H1 (cell line): ENCODE measurements at regions not wholly inside any gene's neighbourhood (a gene's known extent, or its start where the extent isn't known, plus 50 kb on each side); places are given as distances from the start of the nearest gene placed in this dataset.
A peak's percentile ranks its signal among the peaks of the same experiment; 100 is the strongest.
"Not testable (repeated sequence)": the region's sequence is repeated elsewhere in the genome, so short reads cannot be mapped to it uniquely, and the experiment has no call there.

Experiments used
- CTCF ChIA-PET: fragments of 300-600 bp; sonication (Branson Sonifier 250); formaldehyde crosslinking; loops from one replicate; lab custom pipeline; 2021; ENCODE audit not compliant: partially characterized antibody; lab: Charles Lee
- POLR2A ChIA-PET: fragments of 300-600 bp; sonication (Branson Sonifier 250); formaldehyde crosslinking; loops from one replicate; lab custom pipeline; 2021; ENCODE audit warnings: inconsistent platforms; ENCODE audit not compliant: partially characterized antibody; lab: Charles Lee
- DNase-seq, 2 experiments: peaks; one replicate each; pipeline versions ENCODE4 v3.0.0 to v3.0.0-alpha.2; 2010 to 2022; ENCODE audit warnings: low spot score in 2 of 2, low read depth in 1 of 2, mixed read lengths in 1 of 2
- FAIRE-seq: peaks from 2 replicates; lab custom pipeline; 2011; peaks lifted over from hg19 to GRCh38; lab: Jason Lieb, UNC
- H2AFZ ChIP-seq: 2 replicates; pipeline ENCODE4 v1.8.1; 2012; ENCODE audit warnings: low read length, inconsistent platforms
- H2AK5ac ChIP-seq: 2 replicates; pipeline ENCODE4 v1.6.1; 2013; ENCODE audit warnings: low read depth, low read length
- H2BK120ac ChIP-seq: replicated peaks from 2 replicates; pipeline ENCODE3; 2013; ENCODE audit warnings: low read depth, low read length, inconsistent platforms
- H2BK12ac ChIP-seq: 2 replicates; pipeline ENCODE4 v1.6.1; 2013; ENCODE audit warnings: low read depth, low read length
- H2BK15ac ChIP-seq: 2 replicates; pipeline ENCODE4 v1.6.1; 2013; ENCODE audit warnings: low read length
- H2BK20ac ChIP-seq: 2 replicates; pipeline ENCODE4 v1.6.1; 2013; ENCODE audit warnings: low read length
- H2BK5ac ChIP-seq: 2 replicates; pipeline ENCODE4 v1.6.1; 2013; ENCODE audit warnings: low read depth, low read length
- H3K14ac ChIP-seq: 2 replicates; pipeline ENCODE4 v1.6.1; 2013; ENCODE audit warnings: inconsistent platforms; ENCODE audit not compliant: insufficient read length
- H3K18ac ChIP-seq: 2 replicates; pipeline ENCODE4 v1.6.1; 2013; ENCODE audit warnings: low read length; ENCODE audit errors: extremely low read depth
- H3K23ac ChIP-seq: 2 replicates; pipeline ENCODE4 v1.6.1; 2013; ENCODE audit warnings: inconsistent platforms; ENCODE audit not compliant: insufficient read length
- H3K23me2 ChIP-seq: 2 replicates; pipeline ENCODE4 v1.6.1; 2013; ENCODE audit warnings: low read depth, low read length
- H3K27ac ChIP-seq: 2 replicates; pipeline ENCODE4 v1.6.1; 2011; ENCODE audit warnings: low read depth, low read length, inconsistent platforms
- H3K27me3 ChIP-seq, 4 experiments: replicated peaks in 1 of 4; 1 replicate in 1 of 4; 2 replicates in 3 of 4; pipeline versions ENCODE4 v1.6.1 to v1.8.1; 2011 to 2013; ENCODE audit warnings: low read length in 3 of 4, mild to moderate bottlenecking in 3 of 4, inconsistent platforms in 2 of 4, mixed read lengths in 2 of 4, moderate library complexity in 1 of 4; ENCODE audit not compliant: control insufficient read depth in 3 of 4, insufficient read depth in 3 of 4; ENCODE audit errors: extremely low read depth in 1 of 4
- H3K36me3 ChIP-seq, 4 experiments: 2 replicates each; pipeline versions ENCODE4 v1.6.1 to v1.8.1; 2011 to 2013; ENCODE audit warnings: mild to moderate bottlenecking in 4 of 4, low read length in 3 of 4, moderate library complexity in 2 of 4, control low read depth in 1 of 4, inconsistent platforms in 1 of 4; ENCODE audit not compliant: insufficient read depth in 4 of 4, control insufficient read depth in 2 of 4
- H3K4ac ChIP-seq: replicated peaks from 2 replicates; pipeline ENCODE3; 2013; ENCODE audit warnings: low read length, low read depth, mixed read lengths, inconsistent platforms; ENCODE audit not compliant: insufficient read length
- H3K4me1 ChIP-seq, 4 experiments: replicated peaks in 1 of 4; 1 replicate in 1 of 4; 2 replicates in 3 of 4; pipeline versions ENCODE4 v1.6.1 to v1.8.1; 2011 to 2013; ENCODE audit warnings: low read length in 3 of 4, inconsistent platforms in 2 of 4, mixed read lengths in 1 of 4; ENCODE audit not compliant: insufficient read depth in 4 of 4, control insufficient read depth in 3 of 4
- H3K4me2 ChIP-seq, 2 experiments: 2 replicates each; pipeline versions ENCODE4 v1.6.1 to v1.8.1; 2011 to 2013; ENCODE audit warnings: low read depth in 2 of 2, low read length in 2 of 2, control low read depth in 1 of 2, inconsistent platforms in 1 of 2, mild to moderate bottlenecking in 1 of 2; ENCODE audit not compliant: insufficient read depth in 1 of 2
- H3K4me3 ChIP-seq, 4 experiments: fragments of 200-600, 300-600 bp in 1 of 4; sonication (generic), shearing (Covaris generic), sonication (Bioruptor Twin) in 1 of 4; 2 replicates each; pipeline versions ENCODE4 v1.5.1 to v1.8.1; 2011 to 2016; ENCODE audit warnings: low read length in 4 of 4, low read depth in 3 of 4, control low read depth in 2 of 4, inconsistent platforms in 2 of 4, mild to moderate bottlenecking in 2 of 4, mixed read lengths in 1 of 4, moderate library complexity in 1 of 4; ENCODE audit not compliant: insufficient read depth in 2 of 4; ENCODE audit errors: extremely low read depth in 1 of 4
- H3K56ac ChIP-seq: replicated peaks from 2 replicates; pipeline ENCODE3; 2013; ENCODE audit warnings: low read depth, mild to moderate bottlenecking, mixed read lengths, low read length, inconsistent platforms; ENCODE audit not compliant: insufficient read length
- H3K79me1 ChIP-seq: 2 replicates; pipeline ENCODE4 v1.6.1; 2013; ENCODE audit warnings: low read depth, low read length, control low read depth
- H3K79me2 ChIP-seq, 2 experiments: 2 replicates each; pipeline versions ENCODE4 v1.6.1 to v1.8.1; 2012 to 2013; ENCODE audit warnings: low read length in 2 of 2, mild to moderate bottlenecking in 2 of 2, inconsistent platforms in 1 of 2; ENCODE audit not compliant: insufficient read depth in 2 of 2, control insufficient read depth in 1 of 2
- H3K9ac ChIP-seq, 4 experiments: replicated peaks in 1 of 4; 1 replicate in 1 of 4; 2 replicates in 3 of 4; pipeline versions ENCODE4 v1.6.1 to v1.8.1; 2011 to 2013; ENCODE audit warnings: low read depth in 3 of 4, low read length in 3 of 4, control low read depth in 2 of 4, mild to moderate bottlenecking in 2 of 4, moderate library complexity in 2 of 4, inconsistent platforms in 1 of 4; ENCODE audit errors: extremely low read depth in 1 of 4
- H3K9me3 ChIP-seq, 2 experiments: 2 replicates each; pipeline versions ENCODE4 v1.6.1 to v1.8.1; 2012 to 2013; ENCODE audit warnings: mild to moderate bottlenecking in 2 of 2, moderate library complexity in 2 of 2, control low read depth in 1 of 2, inconsistent platforms in 1 of 2, low read depth in 1 of 2, low read length in 1 of 2, mixed read lengths in 1 of 2; ENCODE audit not compliant: insufficient read depth in 2 of 2
- H4K20me1 ChIP-seq, 2 experiments: replicated peaks in 1 of 2; 2 replicates each; pipeline versions ENCODE3 to v1.8.1; 2011 to 2013; ENCODE audit warnings: inconsistent platforms in 2 of 2, low read length in 2 of 2, mild to moderate bottlenecking in 1 of 2; ENCODE audit not compliant: insufficient read depth in 2 of 2, control insufficient read depth in 1 of 2
- H4K5ac ChIP-seq: 2 replicates; pipeline ENCODE4 v1.6.1; 2013; ENCODE audit warnings: low read length, low read depth, mixed read lengths, inconsistent platforms; ENCODE audit not compliant: insufficient read length
- H4K8ac ChIP-seq: 2 replicates; pipeline ENCODE4 v1.8.0; 2013; ENCODE audit warnings: mild to moderate bottlenecking, moderate library complexity, low read length, inconsistent platforms; ENCODE audit not compliant: insufficient read depth; ENCODE audit errors: extremely low read depth
- H4K91ac ChIP-seq: replicated peaks from 2 replicates; pipeline ENCODE3; 2013; ENCODE audit warnings: low read length, mixed read lengths, inconsistent platforms; ENCODE audit not compliant: insufficient read length
- JUND ChIP-seq: IDR thresholded peaks from 2 replicates; pipeline ENCODE4 v1.6.1; 2011; ENCODE audit warnings: mild to moderate bottlenecking, improper control_type of control experiment, low read length
- RFX5 ChIP-seq: IDR thresholded peaks from 2 replicates; pipeline ENCODE4 v1.6.1; 2011; ENCODE audit warnings: low read depth, low read length, improper control_type of control experiment, borderline replicate concordance
- SIN3A ChIP-seq, 2 experiments: IDR thresholded peaks in 1 of 2; conservative IDR thresholded peaks in 1 of 2; 2 replicates each; pipeline ENCODE4 v1.6.1; 2011 to 2012; ENCODE audit warnings: low read length in 2 of 2, improper control_type of control experiment in 1 of 2, low read depth in 1 of 2, mild to moderate bottlenecking in 1 of 2
- SIRT6 ChIP-seq: IDR thresholded peaks from one replicate; pipeline ENCODE4 v1.7.1; 2012; ENCODE audit warnings: low read length, inconsistent platforms
- SP2 ChIP-seq: IDR thresholded peaks from 2 replicates; pipeline ENCODE4 v1.6.1; 2012; ENCODE audit warnings: mild to moderate bottlenecking, low read length, inconsistent platforms
- TBP ChIP-seq: IDR thresholded peaks from 2 replicates; pipeline ENCODE4 v1.6.1; 2011; ENCODE audit warnings: low read depth, low read length, improper control_type of control experiment
- USF2 ChIP-seq: IDR thresholded peaks from 2 replicates; pipeline ENCODE4 v1.6.1; 2011; ENCODE audit warnings: low read length, improper control_type of control experiment
- WGBS, 2 experiments: shearing (Covaris generic) in 1 of 2; methylation state at CpG; one replicate each; pipeline versions ENCODE4 v1.1.6 to v1.1.7; 2013 to 2015; ENCODE audit warnings: low lambda C conversion rate in 2 of 2, mixed read lengths in 2 of 2, inconsistent platforms in 1 of 2, low coverage in 1 of 2, missing lambda C conversion rate in 1 of 2; ENCODE audit not compliant: insufficient replicate concordance in 2 of 2, insufficient coverage in 1 of 2, insufficient read length in 1 of 2; ENCODE audit errors: extremely low coverage in 1 of 2, missing lambda C conversion rate in 1 of 2; 5-methylcytosine and 5-hydroxymethylcytosine counted together

GRCh38 chr2:179373816-179374215 lies 109.2 kb upstream of the SESTD1 start (continued):
- TF ChIP-seq JUND (no peak), RFX5 (no peak), SIRT6 (no peak), TBP (no peak), USF2 (no peak), SIN3A (conservative IDR thresholded peaks at IDR 0.05 in 1 of 2, IDR thresholded peaks at IDR 0.05 in 1 of 2; ENCODE audit: low read depth in 1 of 2, low read length in 2 of 2) (no peak), SP2 (no peak)

GRCh38 chr2:179365561-179365960 lies 100.9 kb upstream of the SESTD1 start:
- H3K9me3 ChIP-seq, H3K79me1 ChIP-seq, H3K4ac ChIP-seq, H2BK15ac ChIP-seq, H3K14ac ChIP-seq, H3K18ac ChIP-seq, H4K91ac ChIP-seq, H2BK5ac ChIP-seq, H4K8ac ChIP-seq, H3K4me3 ChIP-seq, H2BK120ac ChIP-seq, H3K23ac ChIP-seq, DNase-seq, H2BK12ac ChIP-seq, H2AK5ac ChIP-seq, H3K4me2 ChIP-seq, H3K27me3 ChIP-seq, POLR2A ChIA-PET, H3K4me1 ChIP-seq, H3K9ac ChIP-seq, H3K56ac ChIP-seq, H3K23me2 ChIP-seq, H2BK20ac ChIP-seq, FAIRE-seq, H3K36me3 ChIP-seq, H3K27ac ChIP-seq, H4K5ac ChIP-seq, H3K79me2 ChIP-seq, H4K20me1 ChIP-seq: not testable (repeated sequence)
- CTCF ChIA-PET = interaction anchor here (1.5 kb wide), 1 partner anchor 45 kb away, joined by 4 read pairs; no protein-coding TSS in a partner anchor
- H2AFZ ChIP-seq = peak overlapping the region; percentile 31; the same call in 1 of the 2 replicates
- 100% methylated on average over 5 of the region's 5 CpGs; no CpG with 5 or more reads in 1 of the 2 experiments for WGBS, 2 experiments
